AML-193 (cell line): ENCODE measurements at regions not wholly inside any gene's neighbourhood (a gene's known extent, or its start where the extent isn't known, plus 50 kb on each side); places are given as distances from the start of the nearest gene placed in this dataset.

Experiments used
- DNase-seq, 2 experiments: peaks; one replicate each; lab custom pipeline; 2025; lab: John Stamatoyannopoulos, UW

- no peak for DNase-seq
These were observed 80.7 kb upstream of the HDAC9 start for GRCh38 chr7:18414885-18415284.

GRCh38 chr7:18416988-18417387, 78.6 kb upstream of the HDAC9 start:
- no peak for DNase-seq

DNA sequence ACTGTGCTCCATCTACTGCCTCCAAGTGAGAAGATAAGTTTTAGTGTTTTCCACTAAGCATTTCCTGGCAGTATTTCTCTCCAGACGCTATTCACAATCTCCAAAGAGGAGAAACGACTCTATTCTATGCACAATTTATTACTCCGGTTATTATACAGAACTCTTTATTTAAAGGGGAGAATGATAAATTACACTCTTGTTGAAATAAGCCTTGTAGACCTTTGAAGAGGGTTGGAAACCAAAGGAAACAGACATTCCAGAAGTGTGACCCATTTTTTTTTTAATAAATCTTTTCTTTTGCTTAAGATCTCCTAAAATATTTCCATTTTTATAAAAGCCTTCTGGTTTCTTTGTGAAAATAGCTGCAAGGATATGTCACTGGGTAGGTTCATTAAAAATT, 76.1 kb upstream of the HDAC9 start:
- DNase-seq: no peak

- no peak for DNase-seq
These were observed 75.4 kb upstream of the HDAC9 start for GRCh38 chr7:18420108-18420507.

DNA sequence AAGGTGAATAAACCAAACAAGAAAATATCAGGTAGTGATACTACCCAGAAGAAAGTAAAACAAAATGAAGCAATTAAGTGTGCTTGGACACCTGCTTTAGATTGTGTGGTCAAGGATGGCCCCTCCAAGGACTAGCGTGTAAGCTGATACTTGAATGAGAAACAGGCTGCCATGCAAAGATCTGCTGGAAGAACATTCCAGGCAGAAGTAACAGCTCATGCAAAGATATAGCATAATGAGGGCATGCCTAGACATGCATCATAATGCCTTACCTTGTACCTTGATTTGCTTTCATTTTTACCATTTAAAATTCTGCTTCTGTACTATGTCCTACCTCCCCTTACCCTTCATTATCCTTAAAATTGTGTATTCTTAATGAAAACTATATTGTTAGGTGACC, 74.8 kb upstream of the HDAC9 start:
- no peak for DNase-seq

GRCh38 chr7:18421297-18422002, 74.1 kb upstream of the HDAC9 start:
- no peak for DNase-seq

DNA sequence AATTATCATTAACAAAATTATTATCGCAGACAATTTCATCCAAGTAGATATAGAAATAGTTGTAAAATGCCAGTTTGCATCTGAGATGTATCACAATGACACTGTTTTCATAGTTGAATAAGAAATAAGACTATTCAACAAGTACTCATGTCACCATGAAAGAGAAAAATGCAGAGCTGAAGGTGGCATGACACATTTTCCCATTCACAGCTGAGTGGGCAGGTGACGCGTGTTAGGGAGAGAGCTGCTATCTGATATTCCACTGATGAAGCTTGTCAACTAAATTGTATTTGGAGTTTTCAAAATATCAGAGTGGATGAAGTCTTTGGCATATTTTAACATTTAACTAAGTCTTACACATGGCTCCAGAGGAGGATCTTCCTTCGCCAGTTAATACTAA, 70.3 kb upstream of the HDAC9 start:
- DNase-seq: no peak

- no peak for DNase-seq
These were observed 69.6 kb upstream of the HDAC9 start for GRCh38 chr7:18425838-18426445.

- DNase-seq: no peak
These were observed 68.9 kb upstream of the HDAC9 start for GRCh38 chr7:18426564-18427226.

DNA sequence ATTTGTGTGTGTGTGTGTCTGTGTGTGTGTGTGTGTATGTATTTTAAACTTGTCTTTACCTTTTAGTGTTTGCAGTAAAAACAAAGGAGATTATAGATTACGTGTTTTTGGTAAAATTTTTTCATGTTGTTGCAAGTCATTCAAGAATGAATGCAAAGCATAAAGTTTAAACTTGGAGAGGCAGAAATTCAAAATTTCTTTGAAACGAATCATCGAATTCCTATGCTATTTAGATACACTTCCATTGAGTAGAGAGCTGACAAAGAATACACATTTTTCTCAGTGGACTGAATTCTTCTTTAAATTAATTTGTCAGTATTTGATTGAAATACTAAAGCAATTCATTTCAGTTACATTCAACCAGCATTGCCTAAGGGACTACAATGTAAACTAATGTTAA, 66.0 kb upstream of the HDAC9 start:
- DNase-seq: no peak

DNA sequence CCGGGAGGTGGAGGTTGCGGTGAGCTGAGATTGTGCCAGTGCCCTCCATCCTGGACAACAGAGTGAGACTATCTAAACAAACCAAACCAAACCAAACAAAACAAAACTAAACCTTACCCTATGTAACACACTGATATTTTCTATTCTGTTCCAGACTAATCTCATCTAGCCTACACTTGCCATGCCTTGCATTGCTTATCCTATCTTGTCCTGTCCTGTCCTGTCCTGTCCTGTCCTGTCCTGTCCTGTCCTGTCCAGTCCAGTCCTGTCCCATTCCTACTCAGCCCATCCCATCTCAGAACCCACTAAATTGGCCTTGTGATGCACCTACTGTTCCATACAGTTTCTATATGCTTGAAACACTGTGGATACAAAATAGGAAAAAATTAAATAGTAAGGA, 64.7 kb upstream of the HDAC9 start:
- no peak for DNase-seq

DNA sequence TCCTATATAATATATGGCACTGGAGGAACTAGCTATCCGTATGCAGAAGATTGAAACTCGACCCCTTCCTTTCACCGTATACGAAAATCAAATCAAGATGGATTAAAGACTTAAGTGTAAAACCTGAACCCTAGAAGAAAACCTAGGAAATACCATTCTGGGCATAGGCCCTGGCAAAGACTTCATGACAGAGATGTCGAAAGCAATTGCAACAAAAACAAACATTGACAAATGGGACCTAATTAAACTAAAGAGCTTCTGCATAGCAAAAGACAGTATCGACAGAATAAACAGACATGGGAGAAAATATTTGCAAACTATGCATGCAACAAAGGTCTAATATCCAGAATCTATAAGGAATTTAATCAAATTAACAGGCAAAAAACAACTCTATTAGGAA, 61.4 kb upstream of the HDAC9 start:
- DNase-seq: no peak

DNA sequence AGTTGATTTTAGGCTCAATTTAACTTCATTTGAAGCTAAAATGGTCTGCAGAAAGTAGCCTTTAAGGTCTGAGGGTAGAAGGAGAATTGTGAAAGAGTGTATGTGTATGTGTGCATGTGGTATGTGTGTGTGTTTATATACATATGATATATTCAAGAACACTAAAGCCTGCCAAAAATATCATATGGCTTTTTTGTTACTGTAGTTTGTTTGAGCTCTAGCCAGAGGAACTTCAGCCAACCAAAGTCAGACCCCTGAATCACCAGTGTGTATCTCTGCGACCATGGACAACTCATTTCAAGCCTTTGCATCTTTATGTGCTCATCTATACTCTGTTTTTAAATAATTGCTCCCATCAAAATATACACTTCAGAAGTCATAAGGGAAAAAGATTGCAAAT, 58.4 kb upstream of the HDAC9 start:
- no peak for DNase-seq

- DNase-seq: no peak
These were observed 54.6 kb upstream of the HDAC9 start for GRCh38 chr7:18440934-18441333.

- DNase-seq: no peak
These were observed 50.7 kb upstream of the HDAC9 start for GRCh38 chr7:18444826-18445225.

DNA sequence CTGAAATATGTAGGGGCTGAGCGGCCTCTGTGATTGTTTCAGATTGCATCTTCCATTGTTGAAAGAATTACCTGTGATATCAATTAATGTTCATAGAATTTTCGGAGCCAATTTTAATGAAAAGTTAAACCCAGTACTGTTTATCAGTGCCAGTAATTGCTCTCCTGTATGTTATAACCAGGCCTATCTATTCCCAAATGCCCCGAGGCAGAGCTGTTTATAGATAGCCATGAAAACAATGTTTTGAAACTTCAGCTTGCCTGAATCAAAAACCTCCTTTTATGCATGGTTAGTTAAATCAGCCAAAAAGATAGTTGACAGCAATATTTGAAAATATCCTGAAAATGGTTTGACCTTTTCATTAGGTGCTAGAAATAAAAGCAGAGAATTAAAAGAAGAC, 50.1 kb upstream of the HDAC9 start:
- DNase-seq: no peak
